ENCODE measurements at regions not wholly inside any gene's neighbourhood (a gene's known extent, or its start where the extent isn't known, plus 50 kb on each side); places are given as distances from the start of the nearest gene placed in this dataset.

GRCh38 chr14:89061696-89062095 is 237.2 kb downstream of the TTC8 start:
- TF ChIP-seq CTCF (IDR thresholded peaks at IDR 0.05), result no peak
- no peaks in the 10 kb centered on the region for H3K36me3 Mint-ChIP-seq (ENCODE audit: unreplicated experiment)
- H3K9me3 Mint-ChIP-seq (ENCODE audit: unreplicated experiment), result no peaks in the 10 kb centered on the region
- no peak for DNase-seq (ENCODE audit: extremely low spot score, unreplicated experiment)
- H3K27me3 Mint-ChIP-seq (ENCODE audit: unreplicated experiment), result peaks cover 4% of the 10 kb centered on the region
- H3K4me3 Mint-ChIP-seq (ENCODE audit: unreplicated experiment), result no peak overlapping the region
- no peak overlapping the region for H3K27ac Mint-ChIP-seq (ENCODE audit: unreplicated experiment)
- peaks cover 2% of the 10 kb centered on the region for H3K4me1 Mint-ChIP-seq (ENCODE audit: unreplicated experiment)

GRCh38 chr14:89065879-89066278 is 241.4 kb downstream of the TTC8 start:
- no peaks in the 10 kb centered on the region for H3K9me3 Mint-ChIP-seq (ENCODE audit: unreplicated experiment)
- H3K27me3 Mint-ChIP-seq (ENCODE audit: unreplicated experiment), result peaks cover 14% of the 10 kb centered on the region
- no peak overlapping the region for H3K27ac Mint-ChIP-seq (ENCODE audit: unreplicated experiment)
- TF ChIP-seq CTCF (IDR thresholded peaks at IDR 0.05), result no peak
- DNase-seq (ENCODE audit: extremely low spot score, unreplicated experiment), result no peak
- H3K4me3 Mint-ChIP-seq (ENCODE audit: unreplicated experiment), result no peak overlapping the region
- no peaks in the 10 kb centered on the region for H3K36me3 Mint-ChIP-seq (ENCODE audit: unreplicated experiment)
- H3K4me1 Mint-ChIP-seq (ENCODE audit: unreplicated experiment), result peaks cover 2% of the 10 kb centered on the region

GRCh38 chr14:89067293-89067972 is 243.0 kb downstream of the TTC8 start:
- H3K27me3 Mint-ChIP-seq (ENCODE audit: unreplicated experiment), result peaks cover 23% of the 10 kb centered on the region
- H3K36me3 Mint-ChIP-seq (ENCODE audit: unreplicated experiment), result no peaks in the 10 kb centered on the region
- no peak overlapping the region for H3K4me3 Mint-ChIP-seq (ENCODE audit: unreplicated experiment)
- TF ChIP-seq CTCF (IDR thresholded peaks at IDR 0.05), result no peak
- no peak for DNase-seq (ENCODE audit: extremely low spot score, unreplicated experiment)
- H3K27ac Mint-ChIP-seq (ENCODE audit: unreplicated experiment), result no peak overlapping the region
- H3K4me1 Mint-ChIP-seq (ENCODE audit: unreplicated experiment), result no peaks in the 10 kb centered on the region
- no peaks in the 10 kb centered on the region for H3K9me3 Mint-ChIP-seq (ENCODE audit: unreplicated experiment)

- H3K36me3 Mint-ChIP-seq (ENCODE audit: unreplicated experiment), result no peaks in the 10 kb centered on the region
- H3K4me3 Mint-ChIP-seq (ENCODE audit: unreplicated experiment), result no peak overlapping the region
- no peak overlapping the region for H3K27ac Mint-ChIP-seq (ENCODE audit: unreplicated experiment)
- no peaks in the 10 kb centered on the region for H3K4me1 Mint-ChIP-seq (ENCODE audit: unreplicated experiment)
- no peak for DNase-seq (ENCODE audit: extremely low spot score, unreplicated experiment)
- H3K9me3 Mint-ChIP-seq (ENCODE audit: unreplicated experiment), result no peaks in the 10 kb centered on the region
- peaks cover 40% of the 10 kb centered on the region for H3K27me3 Mint-ChIP-seq (ENCODE audit: unreplicated experiment)
- TF ChIP-seq CTCF (IDR thresholded peaks at IDR 0.05), result no peak
These were observed 253.8 kb downstream of the TTC8 start for GRCh38 chr14:89078021-89078795.

GRCh38 chr14:89085231-89085731 is 260.8 kb downstream of the TTC8 start:
- DNase-seq (ENCODE audit: extremely low spot score, unreplicated experiment), result no peak
- Mint-ChIP-seq H3K36me3 (ENCODE audit: unreplicated experiment) (no peaks in the 10 kb centered on the region), H3K9me3 (ENCODE audit: unreplicated experiment) (no peaks in the 10 kb centered on the region), H3K4me3 (ENCODE audit: unreplicated experiment) (no peak overlapping the region), H3K27ac (ENCODE audit: unreplicated experiment) (no peak overlapping the region), H3K27me3 (ENCODE audit: unreplicated experiment) (peaks cover 2% of the 10 kb centered on the region), H3K4me1 (ENCODE audit: unreplicated experiment) (peaks cover 15% of the 10 kb centered on the region)
- TF ChIP-seq CTCF (IDR thresholded peaks at IDR 0.05), result no peak

Data from osteocyte (in vitro differentiated cells).